T-cell (primary cell): ENCODE measurements at regions not wholly inside any gene's neighbourhood (a gene's known extent, or its start where the extent isn't known, plus 50 kb on each side); places are given as distances from the start of the nearest gene placed in this dataset.

Experiments
- ATAC-seq, 4 experiments: fragments of 200-7000 bp in 3 of 4; fragments of 150-1000 bp in 1 of 4; cut with Tn5 transposase; replicated peaks in 1 of 4; 1 replicate in 3 of 4; 2 replicates in 1 of 4; pipeline ENCODE4 v1.10.0; 2021; ENCODE audit warnings: moderate library complexity in 3 of 4, mild to moderate bottlenecking in 2 of 4, moderate number of reproducible peaks in 1 of 4
- CTCF ChIA-PET, 2 donors: fragments of 300-600 bp; sonication (Branson Sonifier 250); formaldehyde crosslinking; loops; one replicate each; lab custom pipeline; 2022; ENCODE audit warnings: antibody characterized with exemption in 2 of 2; lab: Charles Lee
- POLR2A ChIA-PET, 2 donors: fragments of 300-600 bp; sonication (Branson Sonifier 250); formaldehyde crosslinking; loops; one replicate each; lab custom pipeline; 2022; ENCODE audit warnings: antibody characterized with exemption in 2 of 2; lab: Charles Lee
- DNase-seq, 35 experiments: peaks; one replicate each; pipeline versions ENCODE4 v3.0.0 to v3.0.0-alpha.2; 2013 to 2023
- H3K27ac ChIP-seq: one replicate; pipeline ENCODE4 v1.5.1; 2013; ENCODE audit warnings: low read length
- H3K27me3 ChIP-seq, 2 experiments: replicated peaks in 1 of 2; 1 replicate in 1 of 2; 2 replicates in 1 of 2; pipeline versions ENCODE4 v1.6.1 to v1.7.0; 2013; ENCODE audit warnings: low read length in 1 of 2, mixed read lengths in 1 of 2; ENCODE audit not compliant: control insufficient read depth in 2 of 2, insufficient read depth in 2 of 2; ENCODE audit errors: extremely low read depth in 1 of 2
- H3K36me3 ChIP-seq, 2 donors: 1 replicate in 1 of 2; 2 replicates in 1 of 2; pipeline versions ENCODE4 v1.6.1 to v1.7.0; 2013; ENCODE audit warnings: low read length in 1 of 2; ENCODE audit not compliant: control insufficient read depth in 2 of 2, insufficient read depth in 1 of 2; ENCODE audit errors: extremely low read depth in 1 of 2
- H3K4me1 ChIP-seq, 2 experiments: 1 replicate in 1 of 2; 2 replicates in 1 of 2; pipeline versions ENCODE4 v1.6.1 to v1.7.0; 2013; ENCODE audit warnings: low read length in 2 of 2, mixed read lengths in 1 of 2; ENCODE audit not compliant: insufficient read depth in 2 of 2, control insufficient read depth in 1 of 2; ENCODE audit errors: extremely low read depth in 1 of 2
- H3K4me3 ChIP-seq, 2 donors: 1 replicate in 1 of 2; 2 replicates in 1 of 2; pipeline versions ENCODE4 v1.5.1 to v1.7.0; 2013; ENCODE audit warnings: mild to moderate bottlenecking in 2 of 2, low read length in 1 of 2, moderate library complexity in 1 of 2; ENCODE audit not compliant: control insufficient read depth in 1 of 2; ENCODE audit errors: extremely low read depth in 1 of 2
- H3K9me3 ChIP-seq: 2 replicates; pipeline ENCODE4 v1.7.0; 2013
- H3K27ac Mint-ChIP-seq, 2 donors: one replicate each; pipeline ENCODE4 v1.8.0; 2020 to 2021; ENCODE audit warnings: mild to moderate bottlenecking in 2 of 2, mixed read lengths in 2 of 2
- H3K27me3 Mint-ChIP-seq, 2 donors: one replicate each; pipeline ENCODE4 v1.8.0; 2021 to 2022; ENCODE audit warnings: mixed read lengths in 2 of 2
- H3K36me3 Mint-ChIP-seq: one replicate; pipeline ENCODE4 v1.8.0; 2021; ENCODE audit warnings: mixed read lengths
- H3K4me1 Mint-ChIP-seq, 3 donors: one replicate each; pipeline ENCODE4 v1.8.0; 2020 to 2022; ENCODE audit warnings: mixed read lengths in 3 of 3, mild to moderate bottlenecking in 1 of 3
- H3K4me3 Mint-ChIP-seq, 3 donors: one replicate each; pipeline ENCODE4 v1.8.0; 2020 to 2022; ENCODE audit warnings: mild to moderate bottlenecking in 3 of 3, mixed read lengths in 3 of 3, moderate library complexity in 3 of 3
- H3K9me3 Mint-ChIP-seq, 3 donors: one replicate each; pipeline ENCODE4 v1.8.0; 2020 to 2022; ENCODE audit warnings: mixed read lengths in 3 of 3
- WGBS: methylation state at CpG from one replicate; pipeline ENCODE4 v1.1.5; 2013; ENCODE audit warnings: missing lambda C conversion rate; ENCODE audit not compliant: insufficient coverage; 5-methylcytosine and 5-hydroxymethylcytosine counted together

- Mint-ChIP-seq H3K36me3 (no peaks in the 10 kb centered on the region), H3K4me1 (no peaks in the 10 kb centered on the region), H3K27ac (no peak overlapping the region), H3K4me3 (no peak overlapping the region), H3K9me3 (peaks cover 2 to 6% (median 5%) of the 10 kb centered on the region in 3 donors), H3K27me3 (no peaks in the 10 kb centered on the region)
- WGBS, result 36% methylated on average over 2 of the region's 2 CpGs
- CTCF ChIA-PET, result no interaction called here
- no peaks in the 10 kb centered on the region for H3K36me3 ChIP-seq
- no peaks in the 10 kb centered on the region for H3K27me3 ChIP-seq
- H3K4me1 ChIP-seq, result no peaks in the 10 kb centered on the region
- no peaks in the 10 kb centered on the region for H3K9me3 ChIP-seq
- H3K4me3 ChIP-seq, result no peak overlapping the region
- no peak for DNase-seq
- no peak overlapping the region for H3K27ac ChIP-seq
- POLR2A ChIA-PET, result no interaction called here
- no peak for ATAC-seq
These were observed 82.6 kb upstream of the CNTNAP4 start for GRCh38 chr16:76194616-76195015.

GRCh38 chr16:76195056-76195455 lies 82.1 kb upstream of the CNTNAP4 start:
- H3K27me3 Mint-ChIP-seq, result no peaks in the 10 kb centered on the region
- no peak overlapping the region for H3K27ac Mint-ChIP-seq
- no peaks in the 10 kb centered on the region for H3K36me3 ChIP-seq
- ATAC-seq, result no peak
- H3K27me3 ChIP-seq, result no peaks in the 10 kb centered on the region
- H3K4me3 Mint-ChIP-seq, result no peak overlapping the region
- no peak overlapping the region for H3K4me3 ChIP-seq
- DNase-seq, result no peak
- peaks cover 5 to 11% (median 5%) of the 10 kb centered on the region in 3 donors for H3K9me3 Mint-ChIP-seq
- POLR2A ChIA-PET, result no interaction called here
- no peak overlapping the region for H3K27ac ChIP-seq
- H3K36me3 Mint-ChIP-seq, result no peaks in the 10 kb centered on the region
- no peaks in the 10 kb centered on the region for H3K4me1 Mint-ChIP-seq
- no peaks in the 10 kb centered on the region for H3K9me3 ChIP-seq
- H3K4me1 ChIP-seq, result no peaks in the 10 kb centered on the region
- CTCF ChIA-PET, result no interaction called here
- 71% methylated on average over 3 of the region's 3 CpGs for WGBS

GRCh38 chr16:76195648-76196047 lies 81.6 kb upstream of the CNTNAP4 start:
- CTCF ChIA-PET, result interaction anchor here in 1 of 2 donors (0.6 kb wide), 1 partner anchor 170 kb away, joined by 3 read pairs; no protein-coding TSS in a partner anchor
- Mint-ChIP-seq H3K36me3 (no peaks in the 10 kb centered on the region), H3K27me3 (no peaks in the 10 kb centered on the region), H3K4me1 (no peaks in the 10 kb centered on the region), H3K27ac (no peak overlapping the region), H3K4me3 (no peak overlapping the region), H3K9me3 (peaks cover 5 to 12% (median 6%) of the 10 kb centered on the region in 3 donors)
- Histone ChIP-seq H3K27ac (no peak overlapping the region), H3K4me3 (no peak overlapping the region), H3K9me3 (no peaks in the 10 kb centered on the region), H3K4me1 (no peaks in the 10 kb centered on the region), H3K27me3 (no peaks in the 10 kb centered on the region), H3K36me3 (no peaks in the 10 kb centered on the region)
- POLR2A ChIA-PET, result no interaction called here
- no peak for DNase-seq
- WGBS, result no CpG with 5 or more reads among the region's 2 CpGs
- no peak for ATAC-seq

- H3K9me3 Mint-ChIP-seq, result peaks cover 6 to 10% (median 9%) of the 10 kb centered on the region in 3 donors
- CTCF ChIA-PET, result no interaction called here
- no peaks in the 10 kb centered on the region for H3K36me3 ChIP-seq
- H3K4me3 ChIP-seq, result no peak overlapping the region
- DNase-seq (no peak), ATAC-seq (no peak)
- no peaks in the 10 kb centered on the region for H3K27me3 ChIP-seq
- H3K9me3 ChIP-seq, result no peaks in the 10 kb centered on the region
- H3K27ac Mint-ChIP-seq, result no peak overlapping the region
- H3K27ac ChIP-seq, result no peak overlapping the region
- no peaks in the 10 kb centered on the region for H3K4me1 ChIP-seq
- no peaks in the 10 kb centered on the region for H3K27me3 Mint-ChIP-seq
- POLR2A ChIA-PET, result no interaction called here
- no peak overlapping the region for H3K4me3 Mint-ChIP-seq
- 86% methylated on average over 1 of the region's 1 CpG for WGBS
- H3K36me3 Mint-ChIP-seq, result no peaks in the 10 kb centered on the region
- H3K4me1 Mint-ChIP-seq, result no peaks in the 10 kb centered on the region
These were observed 79.3 kb upstream of the CNTNAP4 start for GRCh38 chr16:76197900-76198299.

GRCh38 chr16:76199681-76200220 lies 77.5 kb upstream of the CNTNAP4 start:
- no peak overlapping the region for H3K4me3 Mint-ChIP-seq
- Histone ChIP-seq H3K9me3 (no peaks in the 10 kb centered on the region), H3K4me3 (no peak overlapping the region), H3K27me3 (no peaks in the 10 kb centered on the region), H3K27ac (no peak overlapping the region), H3K36me3 (no peaks in the 10 kb centered on the region), H3K4me1 (no peaks in the 10 kb centered on the region)
- H3K4me1 Mint-ChIP-seq, result no peaks in the 10 kb centered on the region
- H3K27ac Mint-ChIP-seq, result no peak overlapping the region
- no peaks in the 10 kb centered on the region for H3K36me3 Mint-ChIP-seq
- ATAC-seq, result no peak
- H3K27me3 Mint-ChIP-seq, result no peaks in the 10 kb centered on the region
- WGBS, result no CpG with 5 or more reads among the region's 4 CpGs
- no peak for DNase-seq
- peaks cover 5 to 19% (median 8%) of the 10 kb centered on the region in 3 donors for H3K9me3 Mint-ChIP-seq
- ChIA-PET CTCF (no interaction called here), POLR2A (no interaction called here)

- no peak for ATAC-seq
- DNase-seq, result no peak
- no peak overlapping the region for H3K27ac ChIP-seq
- Mint-ChIP-seq H3K9me3 (peaks cover 8 to 26% (median 11%) of the 10 kb centered on the region in 3 donors), H3K27ac (no peak overlapping the region), H3K27me3 (no peaks in the 10 kb centered on the region), H3K4me1 (no peaks in the 10 kb centered on the region), H3K36me3 (no peaks in the 10 kb centered on the region), H3K4me3 (no peak overlapping the region)
- CTCF ChIA-PET, result no interaction called here
- no peak overlapping the region for H3K4me3 ChIP-seq
- H3K9me3 ChIP-seq, result no peaks in the 10 kb centered on the region
- WGBS, result no CpG with 5 or more reads among the region's 2 CpGs
- no peaks in the 10 kb centered on the region for H3K27me3 ChIP-seq
- no peaks in the 10 kb centered on the region for H3K36me3 ChIP-seq
- H3K4me1 ChIP-seq, result no peaks in the 10 kb centered on the region
- POLR2A ChIA-PET, result no interaction called here
These were observed 75.8 kb upstream of the CNTNAP4 start for GRCh38 chr16:76201385-76201784.

GRCh38 chr16:76204249-76204648 lies 73.0 kb upstream of the CNTNAP4 start:
- Histone ChIP-seq H3K36me3 (no peaks in the 10 kb centered on the region), H3K27me3 (no peaks in the 10 kb centered on the region), H3K4me1 (no peaks in the 10 kb centered on the region), H3K9me3 (no peaks in the 10 kb centered on the region), H3K4me3 (no peak overlapping the region), H3K27ac (no peak overlapping the region)
- POLR2A ChIA-PET, result no interaction called here
- no CpG with 5 or more reads among the region's 2 CpGs for WGBS
- H3K4me1 Mint-ChIP-seq, result no peaks in the 10 kb centered on the region
- no peaks in the 10 kb centered on the region for H3K27me3 Mint-ChIP-seq
- H3K36me3 Mint-ChIP-seq, result no peaks in the 10 kb centered on the region
- ATAC-seq (no peak), DNase-seq (no peak)
- H3K9me3 Mint-ChIP-seq, result peaks cover 8 to 26% (median 15%) of the 10 kb centered on the region in 3 donors
- CTCF ChIA-PET, result no interaction called here
- H3K27ac Mint-ChIP-seq, result no peak overlapping the region
- H3K4me3 Mint-ChIP-seq, result no peak overlapping the region
